BJ (cell line): ENCODE measurements at regions not wholly inside any gene's neighbourhood (a gene's known extent, or its start where the extent isn't known, plus 50 kb on each side); places are given as distances from the start of the nearest gene placed in this dataset.

ENCODE experiments used
- CTCF ChIA-PET: fragments of 350-600 bp; formaldehyde crosslinking; extraction: SDS; loops from one replicate; lab custom pipeline; 2021; ENCODE audit warnings: antibody characterized with exemption, inconsistent platforms; lab: Yijun Ruan, JAX
- POLR2A ChIA-PET: fragments of 300-600 bp; sonication (Branson Sonifier 250); formaldehyde crosslinking; extraction: SDS; loops from one replicate; lab custom pipeline; 2021; ENCODE audit warnings: antibody characterized with exemption; lab: Charles Lee
- DNase-seq: peaks from one replicate; pipeline ENCODE4 v3.0.0-alpha.2; 2011; ENCODE audit warnings: low read depth
- H3K27me3 ChIP-seq: 2 replicates; pipeline ENCODE4 v1.6.0; 2011; ENCODE audit warnings: low read length; ENCODE audit not compliant: control insufficient read depth, insufficient read depth
- H3K36me3 ChIP-seq: 2 replicates; pipeline ENCODE4 v1.5.1; 2011; ENCODE audit warnings: low read length; ENCODE audit not compliant: control insufficient read depth, insufficient read depth
- H3K4me3 ChIP-seq: 2 replicates; pipeline ENCODE4 v1.5.1; 2011; ENCODE audit warnings: low read depth, mild to moderate bottlenecking, control low read depth, low read length
- TF ChIP-seq, protein P1 (sequence below): IDR thresholded peaks from 2 replicates; pipeline ENCODE4 v1.5.1; 2011; ENCODE audit warnings: low read depth, mild to moderate bottlenecking, control low read depth, inconsistent platforms, low read length, moderate library complexity; ENCODE audit not compliant: insufficient read depth

DNA sequence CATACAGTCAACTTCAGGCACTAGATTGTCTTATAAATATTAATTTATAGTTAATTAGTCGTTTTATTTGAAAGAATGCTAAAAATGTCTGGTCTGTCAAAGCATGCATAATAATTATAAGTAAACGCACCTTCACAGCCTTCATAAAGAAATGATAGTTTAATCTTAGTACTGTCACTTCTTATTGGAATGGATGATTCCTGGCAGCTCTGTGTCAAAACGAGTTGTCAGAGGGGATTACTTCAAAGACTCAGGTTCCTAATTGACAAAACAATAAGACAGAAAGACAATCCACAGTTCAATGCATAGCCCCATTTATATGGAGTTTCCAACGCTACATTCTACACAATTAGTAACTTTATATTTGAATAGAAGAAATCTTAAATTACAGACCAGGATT lies 461.3 kb upstream of the TECRL start:
- ChIA-PET CTCF (no interaction called here), POLR2A (no interaction called here)
- Histone ChIP-seq H3K27me3 (no peaks in the 10 kb centered on the region), H3K36me3 (no peaks in the 10 kb centered on the region), H3K4me3 (no peak overlapping the region)
- TF ChIP-seq, protein P1, sequence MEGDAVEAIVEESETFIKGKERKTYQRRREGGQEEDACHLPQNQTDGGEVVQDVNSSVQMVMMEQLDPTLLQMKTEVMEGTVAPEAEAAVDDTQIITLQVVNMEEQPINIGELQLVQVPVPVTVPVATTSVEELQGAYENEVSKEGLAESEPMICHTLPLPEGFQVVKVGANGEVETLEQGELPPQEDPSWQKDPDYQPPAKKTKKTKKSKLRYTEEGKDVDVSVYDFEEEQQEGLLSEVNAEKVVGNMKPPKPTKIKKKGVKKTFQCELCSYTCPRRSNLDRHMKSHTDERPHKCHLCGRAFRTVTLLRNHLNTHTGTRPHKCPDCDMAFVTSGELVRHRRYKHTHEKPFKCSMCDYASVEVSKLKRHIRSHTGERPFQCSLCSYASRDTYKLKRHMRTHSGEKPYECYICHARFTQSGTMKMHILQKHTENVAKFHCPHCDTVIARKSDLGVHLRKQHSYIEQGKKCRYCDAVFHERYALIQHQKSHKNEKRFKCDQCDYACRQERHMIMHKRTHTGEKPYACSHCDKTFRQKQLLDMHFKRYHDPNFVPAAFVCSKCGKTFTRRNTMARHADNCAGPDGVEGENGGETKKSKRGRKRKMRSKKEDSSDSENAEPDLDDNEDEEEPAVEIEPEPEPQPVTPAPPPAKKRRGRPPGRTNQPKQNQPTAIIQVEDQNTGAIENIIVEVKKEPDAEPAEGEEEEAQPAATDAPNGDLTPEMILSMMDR, result no peak
- no peak for DNase-seq

DNA sequence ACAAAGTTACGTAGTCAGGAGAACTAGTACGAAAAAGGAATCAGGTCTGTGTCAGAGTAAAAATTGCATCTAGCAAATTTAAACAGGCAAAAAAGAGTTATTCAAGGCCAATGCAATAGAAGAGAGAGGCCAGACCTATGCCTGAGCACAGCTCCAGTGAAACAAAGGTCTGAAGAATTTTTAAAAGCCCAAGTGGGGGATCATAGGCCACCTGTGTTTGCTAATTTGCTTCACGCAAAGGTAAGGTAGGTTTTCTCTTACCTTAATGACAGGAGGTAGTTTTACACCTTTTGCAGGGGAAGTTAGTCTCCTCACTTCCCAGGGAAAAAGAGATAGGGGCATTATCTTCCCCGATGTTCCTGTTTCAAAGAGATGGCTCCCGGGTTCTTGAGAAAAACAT lies 448.6 kb upstream of the TECRL start:
- POLR2A ChIA-PET, result no interaction called here

DNA sequence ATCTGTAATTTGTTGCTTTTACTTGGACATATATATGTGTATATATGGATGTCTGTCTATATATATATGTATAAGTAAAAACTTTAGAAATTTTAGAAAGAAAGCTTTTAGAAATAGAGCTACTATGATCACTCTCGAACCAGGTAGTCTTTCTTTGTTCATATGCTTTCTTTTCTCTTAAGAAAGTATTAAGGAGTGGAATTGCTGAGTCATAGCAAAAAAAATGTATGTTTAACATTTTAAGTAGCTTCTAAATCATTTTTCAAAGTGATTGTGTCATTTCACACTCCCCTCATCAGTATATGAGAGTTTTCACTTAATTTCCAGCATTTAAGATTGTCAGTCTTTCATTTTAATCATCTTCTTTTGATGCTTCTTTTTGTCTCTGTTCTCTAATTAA lies 447.9 kb upstream of the TECRL start:
- H3K27me3 ChIP-seq, result no peaks in the 10 kb centered on the region
- CTCF ChIA-PET, result no interaction called here
- no peak overlapping the region for H3K4me3 ChIP-seq
- TF ChIP-seq, protein P1, result no peak
- POLR2A ChIA-PET, result no interaction called here
- H3K36me3 ChIP-seq, result no peaks in the 10 kb centered on the region
- no peak for DNase-seq

More for the DNA sequence above, 448.6 kb upstream of the TECRL start:
- no peak overlapping the region for H3K4me3 ChIP-seq
- CTCF ChIA-PET, result no interaction called here
- H3K27me3 ChIP-seq, result no peaks in the 10 kb centered on the region
- H3K36me3 ChIP-seq, result no peaks in the 10 kb centered on the region
- DNase-seq, result no peak
- TF ChIP-seq, protein P1, result no peak

DNA sequence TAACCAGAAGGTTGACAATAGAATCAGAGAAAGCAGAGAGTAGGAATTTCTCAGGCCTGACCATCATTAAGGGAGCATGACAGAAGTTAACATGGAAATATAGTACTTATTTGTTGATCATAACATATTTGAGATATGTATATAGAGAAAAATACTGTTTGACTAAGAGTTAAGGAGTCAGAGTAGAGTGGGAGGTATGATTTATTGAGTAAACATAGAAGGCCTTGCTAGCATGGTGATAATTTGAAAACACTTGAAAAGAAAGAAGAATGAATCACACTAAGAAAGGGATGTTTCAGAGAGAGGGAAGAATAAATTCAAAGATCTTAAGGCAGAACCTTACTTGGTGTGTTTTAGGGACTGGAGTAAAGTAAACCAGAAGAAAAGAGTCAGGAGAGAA lies 437.2 kb upstream of the TECRL start:
- TF ChIP-seq, protein P1, result no peak
- H3K36me3 ChIP-seq, result no peaks in the 10 kb centered on the region
- no peaks in the 10 kb centered on the region for H3K27me3 ChIP-seq
- no peak for DNase-seq
- CTCF ChIA-PET, result no interaction called here
- POLR2A ChIA-PET, result no interaction called here
- no peak overlapping the region for H3K4me3 ChIP-seq

DNA sequence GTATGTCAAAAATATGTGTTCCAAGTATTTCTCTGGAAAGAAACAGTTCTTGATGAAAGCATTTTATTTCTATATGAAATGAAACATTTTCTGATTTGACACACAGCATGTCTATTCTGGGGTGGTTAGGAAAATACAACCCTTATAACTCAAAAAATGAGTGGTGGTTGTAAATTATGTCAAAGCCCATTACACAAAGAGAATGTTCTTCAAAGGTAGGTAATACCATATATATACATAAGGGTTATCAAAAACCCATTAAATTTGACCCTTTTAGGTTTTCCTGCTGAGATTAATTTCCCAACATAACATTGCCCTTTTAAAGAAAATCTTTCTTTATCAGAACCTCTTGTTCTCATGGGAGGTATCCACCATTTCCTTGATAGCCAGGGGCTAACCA lies 420.5 kb upstream of the TECRL start:
- ChIA-PET POLR2A (no interaction called here), CTCF (no interaction called here)

More for the DNA sequence above, 420.5 kb upstream of the TECRL start:
- H3K4me3 ChIP-seq, result no peak overlapping the region
- no peaks in the 10 kb centered on the region for H3K27me3 ChIP-seq
- TF ChIP-seq, protein P1, result no peak
- H3K36me3 ChIP-seq, result no peaks in the 10 kb centered on the region
- DNase-seq, result no peak
